Activated T-helper 2 cell treated with anti-CD3 and anti-CD28 coated beads, Interferon-gamma antibody, Interleukin-2, Interleukin-4, amounts not matched to agents 10 μg/mL and 5 μg/mL and 100 μg/mL, durations not matched to agents 14 hours and 24 hours and 36 hours (primary cell): ENCODE measurements at regions not wholly inside any gene's neighbourhood (a gene's known extent, or its start where the extent isn't known, plus 50 kb on each side); places are given as distances from the start of the nearest gene placed in this dataset.

ENCODE experiments used
- DNase-seq: peaks from one replicate; pipeline ENCODE4 v3.0.0; 2021; ENCODE audit warnings: low spot score
- H3K27ac Mint-ChIP-seq: one replicate; pipeline ENCODE4 v1.8.0; 2021; ENCODE audit warnings: mixed read lengths
- H3K27me3 Mint-ChIP-seq: one replicate; pipeline ENCODE4 v1.8.0; 2021; ENCODE audit warnings: low read depth, mixed read lengths
- H3K36me3 Mint-ChIP-seq: one replicate; pipeline ENCODE4 v1.8.0; 2021; ENCODE audit warnings: low read depth, mixed read lengths
- H3K4me1 Mint-ChIP-seq: one replicate; pipeline ENCODE4 v1.8.0; 2021; ENCODE audit warnings: low read depth, mixed read lengths
- H3K4me3 Mint-ChIP-seq: one replicate; pipeline ENCODE4 v1.8.0; 2021; ENCODE audit warnings: low read depth, mild to moderate bottlenecking, moderate library complexity, mixed read lengths
- H3K9me3 Mint-ChIP-seq: one replicate; pipeline ENCODE4 v1.8.0; 2021; ENCODE audit warnings: mixed read lengths
- intact Hi-C: fragments of 100-400 bp; cut with micrococcal nuclease; formaldehyde crosslinking; loops from one replicate; pipeline ENCODE4 v1.15.1; 2023

DNA sequence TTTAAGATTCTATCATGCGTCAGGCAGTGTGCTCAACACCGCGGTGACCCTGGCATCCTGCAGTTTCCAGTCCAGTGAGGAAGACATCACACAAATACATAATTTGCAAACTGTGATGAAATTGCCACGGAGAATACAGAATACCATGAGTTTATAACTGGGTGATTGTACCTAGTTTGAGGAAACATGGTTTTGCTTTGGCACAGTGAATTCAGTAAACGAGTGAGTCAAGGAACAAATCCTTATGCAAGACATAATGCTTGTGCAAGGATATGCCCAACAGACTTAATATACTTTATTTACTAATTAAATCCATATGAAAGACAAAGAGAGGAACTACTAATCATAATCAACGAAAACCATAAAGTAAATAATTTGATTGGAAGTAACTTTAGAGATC lies 311.8 kb upstream of the TMTC1 start:
- Mint-ChIP-seq H3K27me3 (no peaks in the 10 kb centered on the region), H3K4me1 (no peaks in the 10 kb centered on the region), H3K9me3 (no peaks in the 10 kb centered on the region), H3K27ac (no peak overlapping the region), H3K36me3 (no peaks in the 10 kb centered on the region), H3K4me3 (no peak overlapping the region)
- intact Hi-C loops = no loop called here
- DNase-seq = no peak

DNA sequence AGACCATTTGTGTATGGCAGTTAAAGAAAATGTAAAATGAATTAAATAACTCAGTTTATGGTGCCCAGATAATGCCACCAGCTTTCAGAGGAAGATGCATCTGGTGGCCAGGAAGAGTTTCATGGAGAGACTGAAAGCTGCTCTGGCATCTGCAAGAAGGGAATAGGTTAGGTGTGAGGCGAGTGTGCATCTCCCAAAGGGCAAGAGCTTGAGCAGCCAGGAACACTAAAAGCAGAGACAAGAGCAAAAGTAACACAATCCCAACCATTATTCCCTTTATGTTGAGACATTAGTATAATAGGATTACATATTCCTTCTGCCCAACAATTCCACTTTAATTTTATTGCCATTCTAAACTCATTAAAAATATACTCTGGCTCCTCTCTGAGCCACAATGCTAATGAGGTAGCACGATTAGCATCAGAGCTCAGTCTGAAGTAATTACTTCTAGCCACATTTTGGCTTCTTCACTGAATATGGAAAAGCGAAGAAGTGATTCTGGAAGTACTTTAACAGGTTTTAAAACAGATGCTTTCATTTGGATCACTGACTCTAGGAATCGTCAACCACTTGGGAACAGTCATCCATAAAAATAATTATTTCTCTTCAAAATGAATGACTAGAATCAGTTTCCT lies 309.4 kb upstream of the TMTC1 start:
- Mint-ChIP-seq H3K4me3 (no peak overlapping the region), H3K27me3 (no peaks in the 10 kb centered on the region), H3K9me3 (no peaks in the 10 kb centered on the region), H3K27ac (no peak overlapping the region), H3K36me3 (no peaks in the 10 kb centered on the region), H3K4me1 (no peaks in the 10 kb centered on the region)
- intact Hi-C loops = no loop called here
- no peak for DNase-seq

DNA sequence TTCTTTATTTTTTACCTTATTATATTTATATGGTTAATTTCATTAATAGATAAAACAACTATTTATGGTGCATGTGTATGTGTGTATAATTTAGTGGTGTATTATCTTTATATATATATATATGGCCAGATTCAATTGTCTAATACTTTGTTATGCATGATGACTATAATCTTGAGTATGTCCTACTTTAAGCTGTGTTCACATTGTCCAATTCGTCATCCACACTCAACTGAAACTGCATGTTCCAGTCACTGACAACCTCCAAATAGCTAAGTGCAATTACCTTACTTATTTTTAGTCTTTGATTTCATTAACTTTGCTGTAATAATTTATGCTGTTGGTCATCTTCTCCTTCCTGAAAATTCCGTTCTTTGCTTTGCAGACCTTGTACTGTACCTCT lies 306.5 kb upstream of the TMTC1 start:
- Mint-ChIP-seq H3K36me3 (no peaks in the 10 kb centered on the region), H3K27ac (no peak overlapping the region)

DNA sequence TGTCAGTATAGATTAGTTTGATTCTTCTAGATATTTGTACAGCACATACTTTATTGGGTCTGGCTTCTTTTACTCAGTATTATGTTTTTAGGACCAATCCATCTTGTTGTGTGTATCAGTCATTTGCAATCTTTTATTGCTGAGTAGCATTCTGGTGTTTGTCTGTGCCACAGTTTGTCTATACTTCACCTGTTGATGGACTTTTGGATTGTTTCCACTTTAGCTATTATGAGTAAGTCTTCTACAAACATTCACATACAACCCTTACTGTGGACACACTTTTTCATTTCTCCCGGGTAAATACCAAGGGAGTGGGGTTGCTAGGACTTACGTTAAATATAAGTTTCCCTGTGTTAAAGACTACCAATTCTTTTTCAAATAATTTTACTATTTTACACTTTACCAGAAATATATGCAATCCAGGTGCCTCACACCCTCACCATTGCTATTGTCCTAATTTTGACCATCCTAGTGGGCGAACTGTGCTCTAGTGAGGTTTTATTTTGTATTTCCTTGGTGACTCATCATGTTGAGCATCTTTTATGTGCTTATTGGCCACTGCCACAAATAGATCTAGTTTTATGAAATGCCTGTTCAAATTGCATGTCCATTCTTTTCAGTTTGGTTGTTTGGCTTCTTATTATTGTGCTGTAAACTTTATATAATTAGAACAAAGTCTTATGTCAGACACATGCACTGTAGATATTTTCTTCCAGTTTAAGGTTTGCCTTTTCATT lies 304.7 kb upstream of the TMTC1 start:
- Mint-ChIP-seq H3K27me3 (no peaks in the 10 kb centered on the region), H3K4me3 (no peak overlapping the region), H3K27ac (no peak overlapping the region), H3K9me3 (no peaks in the 10 kb centered on the region), H3K4me1 (no peaks in the 10 kb centered on the region), H3K36me3 (no peaks in the 10 kb centered on the region)
- intact Hi-C loops = no loop called here
- DNase-seq = no peak

More for the DNA sequence above, 306.5 kb upstream of the TMTC1 start:
- DNase-seq = no peak
- Mint-ChIP-seq H3K27me3 (no peaks in the 10 kb centered on the region), H3K9me3 (no peaks in the 10 kb centered on the region), H3K4me3 (no peak overlapping the region), H3K4me1 (no peaks in the 10 kb centered on the region)
- intact Hi-C loops = no loop called here

DNA sequence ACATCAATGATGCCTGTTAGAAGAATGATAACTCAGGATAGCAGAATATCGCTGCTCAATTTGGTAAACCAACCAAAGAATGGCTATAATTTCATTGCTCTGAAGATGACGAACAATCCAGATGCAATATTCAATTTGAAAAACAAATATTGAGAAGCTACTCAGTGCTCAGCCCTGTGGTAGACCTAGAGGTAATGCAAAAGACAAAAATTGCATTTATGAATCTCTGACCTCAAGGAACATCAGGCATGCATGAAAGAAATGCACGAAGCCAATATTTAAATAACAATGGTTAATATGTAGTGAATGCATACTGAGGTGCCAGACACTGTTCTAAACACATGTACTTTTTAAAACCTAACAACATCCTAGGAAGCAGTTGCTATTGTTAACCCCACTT lies 298.6 kb upstream of the TMTC1 start:
- no peak for DNase-seq
- Mint-ChIP-seq H3K9me3 (no peaks in the 10 kb centered on the region), H3K27ac (no peak overlapping the region)

DNA sequence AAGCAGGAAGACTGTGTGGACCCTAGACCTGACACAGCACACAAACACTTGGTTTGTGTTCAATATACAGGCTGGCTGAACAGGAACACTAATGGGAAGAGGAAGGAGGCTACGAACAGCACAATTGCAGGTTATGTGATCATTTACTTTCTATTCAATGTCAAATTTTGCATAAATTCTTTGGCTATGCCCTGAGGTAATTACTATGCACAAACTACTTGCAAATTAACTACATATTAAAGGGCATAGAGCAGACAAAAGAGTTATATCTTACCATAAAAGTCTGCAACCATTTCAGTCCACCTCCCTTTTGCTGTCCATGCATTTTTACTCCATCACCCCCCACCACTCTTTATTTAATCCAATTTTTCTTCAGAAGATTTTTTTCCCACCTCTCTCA lies 291.2 kb upstream of the TMTC1 start:
- intact Hi-C loops = no loop called here
- H3K4me1 Mint-ChIP-seq = no peaks in the 10 kb centered on the region
- H3K36me3 Mint-ChIP-seq = no peaks in the 10 kb centered on the region
- H3K27me3 Mint-ChIP-seq = no peaks in the 10 kb centered on the region
- no peaks in the 10 kb centered on the region for H3K9me3 Mint-ChIP-seq
- no peak overlapping the region for H3K4me3 Mint-ChIP-seq
- DNase-seq = no peak
- no peak overlapping the region for H3K27ac Mint-ChIP-seq

More for the DNA sequence above, 298.6 kb upstream of the TMTC1 start:
- Mint-ChIP-seq H3K27me3 (no peaks in the 10 kb centered on the region), H3K4me1 (no peaks in the 10 kb centered on the region), H3K36me3 (no peaks in the 10 kb centered on the region), H3K4me3 (no peak overlapping the region)
- intact Hi-C loops = no loop called here

DNA sequence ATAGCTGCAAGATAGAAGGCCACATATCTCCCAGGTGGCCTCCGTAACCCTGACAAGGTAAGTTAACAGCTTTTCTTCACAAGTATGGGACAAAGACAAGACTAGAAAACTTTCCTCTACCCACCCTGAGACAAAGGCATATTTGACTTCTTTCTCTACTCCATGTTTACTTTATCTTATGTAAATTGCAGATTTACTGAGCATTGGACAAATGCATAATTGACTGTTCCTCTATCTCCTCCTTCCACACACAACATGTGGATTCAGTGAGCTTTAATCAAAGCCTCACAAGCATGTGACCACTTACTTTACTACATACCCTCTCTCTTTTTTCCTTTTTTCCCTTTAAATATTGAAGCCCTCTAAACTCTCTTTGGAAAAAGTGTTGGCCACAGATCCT lies 289.1 kb upstream of the TMTC1 start:
- Mint-ChIP-seq H3K27ac (no peak overlapping the region), H3K36me3 (no peaks in the 10 kb centered on the region), H3K4me3 (no peak overlapping the region), H3K27me3 (no peaks in the 10 kb centered on the region), H3K4me1 (no peaks in the 10 kb centered on the region), H3K9me3 (peaks cover 6% of the 10 kb centered on the region)
- intact Hi-C loops = no loop called here
- DNase-seq = no peak

DNA sequence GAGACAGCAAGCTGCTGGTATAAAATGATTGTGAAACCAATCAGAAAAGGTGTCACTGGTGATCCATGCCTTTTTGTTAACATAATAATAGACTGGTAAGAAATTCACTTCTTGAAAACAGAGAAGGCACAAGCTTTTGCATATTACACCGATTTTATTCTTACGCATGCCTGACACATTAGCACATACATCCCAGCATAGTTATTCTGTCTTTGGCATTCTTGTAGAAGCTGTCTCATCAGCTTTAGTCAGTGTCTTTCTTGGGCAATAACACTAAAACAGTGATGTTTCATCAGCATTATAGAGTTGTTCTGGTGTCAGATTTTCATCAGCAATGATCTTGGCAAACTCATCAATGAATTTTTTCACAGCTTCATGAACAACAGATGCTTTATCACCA lies 283.4 kb upstream of the TMTC1 start:
- Mint-ChIP-seq H3K27ac (no peak overlapping the region), H3K9me3 (peaks cover 6% of the 10 kb centered on the region), H3K4me1 (no peaks in the 10 kb centered on the region), H3K4me3 (no peak overlapping the region), H3K27me3 (no peaks in the 10 kb centered on the region), H3K36me3 (no peaks in the 10 kb centered on the region)
- no peak for DNase-seq
- intact Hi-C loops = no loop called here

DNA sequence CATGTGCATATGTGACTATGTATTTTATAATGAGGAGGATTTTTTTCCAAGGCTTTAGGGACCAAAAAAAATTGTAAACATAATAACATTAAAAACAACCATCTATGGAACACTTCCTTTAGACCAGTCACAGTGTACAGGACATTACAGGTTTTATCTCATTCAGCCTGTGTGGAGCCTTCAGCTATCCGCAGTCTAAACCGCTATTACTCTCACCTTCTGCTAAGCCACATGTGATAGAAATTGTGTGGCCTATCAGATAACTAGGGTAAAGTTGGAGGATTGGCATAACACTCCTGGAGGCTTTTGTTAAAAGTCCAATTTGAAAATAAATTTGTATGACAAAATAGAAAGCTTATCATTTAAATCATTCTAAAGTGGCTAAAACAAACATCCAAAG lies 281.2 kb upstream of the TMTC1 start:
- Mint-ChIP-seq H3K9me3 (peaks cover 6% of the 10 kb centered on the region), H3K4me1 (no peaks in the 10 kb centered on the region), H3K36me3 (no peaks in the 10 kb centered on the region), H3K4me3 (no peak overlapping the region), H3K27ac (no peak overlapping the region), H3K27me3 (no peaks in the 10 kb centered on the region)
- intact Hi-C loops = no loop called here
- no peak for DNase-seq

DNA sequence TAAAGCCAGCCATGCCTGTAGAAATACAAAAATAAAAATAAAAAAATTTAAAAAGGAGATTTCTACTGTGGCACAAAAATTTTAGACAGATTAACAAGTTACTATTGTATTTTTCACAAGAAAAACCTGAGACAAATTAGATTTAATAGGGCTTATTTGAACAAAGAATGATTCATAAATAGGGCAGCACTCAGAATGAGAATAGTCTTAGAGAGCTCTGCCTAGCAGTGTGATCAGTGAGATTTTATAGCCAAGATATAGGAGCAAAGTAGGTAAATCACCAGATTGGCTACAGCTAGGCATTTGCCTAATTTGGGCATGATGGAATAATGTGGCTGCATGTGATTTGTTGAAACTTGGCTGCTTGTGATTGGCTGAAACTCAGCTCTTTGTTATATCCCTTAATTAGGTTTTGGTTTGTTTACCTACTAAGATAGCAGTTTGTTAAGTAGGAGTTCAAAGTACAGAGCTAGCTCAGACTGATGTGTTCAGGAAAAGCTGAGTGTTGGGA lies 279.7 kb upstream of the TMTC1 start:
- no peak for DNase-seq
- Mint-ChIP-seq H3K27ac (no peak overlapping the region), H3K4me1 (no peaks in the 10 kb centered on the region), H3K36me3 (no peaks in the 10 kb centered on the region), H3K9me3 (no peaks in the 10 kb centered on the region), H3K27me3 (no peaks in the 10 kb centered on the region), H3K4me3 (no peak overlapping the region)
- intact Hi-C loops = no loop called here

DNA sequence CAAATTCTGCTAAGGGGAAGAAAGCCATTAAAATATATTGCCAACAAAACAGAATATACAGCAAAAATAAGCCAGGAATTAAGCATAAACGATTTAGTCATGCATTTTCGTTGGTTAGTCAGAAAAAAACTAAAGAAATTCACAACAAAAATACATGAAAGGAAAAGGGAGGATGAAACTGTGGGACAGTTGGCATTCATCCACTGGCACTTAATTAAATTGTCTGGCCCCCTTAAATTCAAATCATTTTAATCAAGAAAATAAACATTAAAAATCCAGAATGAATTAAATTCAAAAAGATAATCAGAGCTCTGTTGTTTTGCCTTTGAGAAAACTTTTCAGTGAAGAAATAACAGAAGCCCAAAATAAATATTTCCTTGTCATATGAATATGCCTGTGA lies 264.6 kb upstream of the TMTC1 start:
- intact Hi-C loops = no loop called here
- no peak overlapping the region for H3K27ac Mint-ChIP-seq
- no peaks in the 10 kb centered on the region for H3K27me3 Mint-ChIP-seq

DNA sequence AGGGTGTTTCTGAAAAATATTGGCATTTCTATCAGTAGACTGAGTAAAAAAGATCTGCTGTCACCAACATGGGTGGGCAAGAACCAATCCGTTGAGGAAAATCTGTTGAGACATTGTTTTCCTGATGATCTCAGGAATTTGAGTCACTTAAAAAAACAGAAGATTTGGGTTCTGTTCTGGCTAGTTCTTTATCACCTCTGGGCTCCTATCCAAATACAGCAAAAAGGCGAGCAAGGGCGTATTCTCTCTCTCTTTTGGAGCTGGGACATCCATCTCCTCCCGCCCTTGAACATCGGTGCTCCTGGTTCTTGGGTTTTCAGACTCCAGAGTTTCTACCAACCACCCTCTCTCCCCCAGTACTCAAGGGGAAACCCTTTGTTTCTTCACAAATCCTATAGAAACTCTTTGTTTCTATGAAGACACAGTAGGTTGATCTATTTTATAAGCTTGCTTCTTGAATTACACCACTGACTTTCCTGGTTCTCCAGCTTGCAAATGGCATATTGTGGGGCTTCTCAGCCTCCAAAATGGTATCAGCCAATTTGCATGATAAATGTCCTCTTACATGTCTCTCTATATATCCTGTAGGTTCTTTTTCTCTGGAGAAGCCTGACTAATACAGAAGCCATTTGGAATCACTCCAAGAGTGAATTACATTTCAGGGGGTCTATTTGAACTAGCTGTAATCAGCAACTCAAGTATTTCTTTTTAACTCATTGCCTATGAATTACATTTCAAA lies 263.9 kb upstream of the TMTC1 start:
- intact Hi-C loops = no loop called here
- Mint-ChIP-seq H3K9me3 (no peaks in the 10 kb centered on the region), H3K36me3 (no peaks in the 10 kb centered on the region), H3K27me3 (no peaks in the 10 kb centered on the region), H3K27ac (no peak overlapping the region), H3K4me1 (no peaks in the 10 kb centered on the region), H3K4me3 (no peak overlapping the region)
- no peak for DNase-seq

More for the DNA sequence above, 264.6 kb upstream of the TMTC1 start:
- Mint-ChIP-seq H3K4me1 (no peaks in the 10 kb centered on the region), H3K4me3 (no peak overlapping the region), H3K9me3 (no peaks in the 10 kb centered on the region), H3K36me3 (no peaks in the 10 kb centered on the region)
- DNase-seq = no peak

DNA sequence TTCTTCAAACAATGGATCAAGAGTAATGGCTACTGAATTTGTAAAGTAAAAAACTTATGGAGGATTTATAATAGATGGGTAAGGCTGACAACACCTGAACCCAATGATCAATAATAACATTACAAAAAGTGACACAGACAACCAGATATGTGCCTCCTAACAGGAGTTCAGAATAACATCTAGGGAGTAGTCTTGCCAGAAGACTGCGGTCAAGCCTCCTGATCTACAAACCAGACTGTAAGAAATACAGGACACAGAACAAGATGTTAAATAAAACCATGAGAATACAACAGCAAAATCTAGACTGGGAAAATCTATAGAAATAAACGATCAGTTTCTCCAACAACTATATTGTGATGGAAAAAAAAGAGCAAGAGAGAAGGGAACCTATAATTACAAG lies 262.6 kb upstream of the TMTC1 start:
- DNase-seq = no peak
- intact Hi-C loops = no loop called here
- no peaks in the 10 kb centered on the region for H3K27me3 Mint-ChIP-seq
- no peaks in the 10 kb centered on the region for H3K4me1 Mint-ChIP-seq
- no peaks in the 10 kb centered on the region for H3K36me3 Mint-ChIP-seq
- no peak overlapping the region for H3K4me3 Mint-ChIP-seq
- H3K27ac Mint-ChIP-seq = no peak overlapping the region
- H3K9me3 Mint-ChIP-seq = peaks cover 3% of the 10 kb centered on the region
